ENCODE measurements at regions not wholly inside any gene's neighbourhood (a gene's known extent, or its start where the extent isn't known, plus 50 kb on each side); places are given as distances from the start of the nearest gene placed in this dataset.

DNA sequence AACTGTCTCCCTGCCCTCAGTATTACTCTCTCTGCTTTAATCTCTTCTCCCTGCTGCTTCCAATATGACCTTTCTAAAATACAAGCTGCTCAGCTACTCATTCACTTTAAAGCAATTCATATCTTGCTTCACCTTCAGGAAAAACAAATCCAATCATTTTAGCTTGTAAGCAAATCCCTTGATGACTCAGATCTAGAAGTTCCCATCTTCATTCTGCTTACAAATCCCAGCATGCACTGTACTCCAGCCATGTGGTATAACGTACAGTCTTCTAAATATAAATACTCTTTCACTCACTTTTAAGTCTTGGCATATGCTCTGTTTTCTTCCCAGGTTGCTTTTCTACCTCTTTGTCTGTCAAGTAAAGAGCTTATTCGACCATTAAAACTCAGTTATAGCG lies 1009.1 kb upstream of the SEMA6D start:
- H4K20me1 ChIP-seq (replicated peaks in 1 of 2; ENCODE audit: control insufficient read depth in 1 of 2, insufficient read depth in 2 of 2, low read length in 2 of 2): no peaks in the 10 kb centered on the region
- WGBS, 2 experiments (ENCODE audit: extremely low coverage in 1 of 2, insufficient coverage in 1 of 2, insufficient read length in 1 of 2, insufficient replicate concordance in 2 of 2, low coverage in 1 of 2, low lambda C conversion rate in 2 of 2, missing lambda C conversion rate in 1 of 2): 85% methylated on average over 3 of the region's 3 CpGs; no CpG with 5 or more reads in 1 of the 2 experiments
- H3K4me1 ChIP-seq (replicated peaks in 1 of 4; ENCODE audit: control insufficient read depth in 3 of 4, insufficient read depth in 4 of 4, low read length in 3 of 4): no peaks in the 10 kb centered on the region
- TF ChIP-seq TBP (IDR thresholded peaks at IDR 0.05; ENCODE audit: low read depth, low read length): no peak
- H3K79me2 ChIP-seq (ENCODE audit: control insufficient read depth in 1 of 2, insufficient read depth in 2 of 2, low read length in 2 of 2): no peaks in the 10 kb centered on the region
- no peak overlapping the region for H2BK12ac ChIP-seq (ENCODE audit: low read depth, low read length)
- H2BK15ac ChIP-seq (ENCODE audit: low read length): no peak overlapping the region
- no peak overlapping the region for H2BK20ac ChIP-seq (ENCODE audit: low read length)
- no peaks in the 10 kb centered on the region for H3K36me3 ChIP-seq (ENCODE audit: control insufficient read depth in 2 of 4, insufficient read depth in 4 of 4, low read length in 3 of 4)
- H3K9ac ChIP-seq (replicated peaks in 1 of 4; ENCODE audit: extremely low read depth in 1 of 4, low read depth in 3 of 4, low read length in 3 of 4): no peak overlapping the region
- H3K23ac ChIP-seq (ENCODE audit: insufficient read length): no peak overlapping the region
- no peak overlapping the region for H3K4me3 ChIP-seq (ENCODE audit: extremely low read depth in 1 of 4, insufficient read depth in 2 of 4, low read depth in 3 of 4, low read length in 4 of 4)
- H3K56ac ChIP-seq (replicated peaks; ENCODE audit: insufficient read length, low read depth, low read length): no peak overlapping the region
- H3K4ac ChIP-seq (replicated peaks; ENCODE audit: insufficient read length, low read depth, low read length): no peak overlapping the region
- H3K27ac ChIP-seq (ENCODE audit: low read depth, low read length): no peak overlapping the region
- CTCF ChIA-PET (ENCODE audit: partially characterized antibody): interaction anchor here (1.6 kb wide), 1 partner anchor 28 kb away, joined by 3 read pairs; no protein-coding TSS in a partner anchor
- no peak overlapping the region for H2AK5ac ChIP-seq (ENCODE audit: low read depth, low read length)
- no peak overlapping the region for H3K18ac ChIP-seq (ENCODE audit: extremely low read depth, low read length)
- H3K14ac ChIP-seq (ENCODE audit: insufficient read length): no peak overlapping the region
- H3K27me3 ChIP-seq (replicated peaks in 1 of 4; ENCODE audit: control insufficient read depth in 3 of 4, extremely low read depth in 1 of 4, insufficient read depth in 3 of 4, low read length in 3 of 4): no peaks in the 10 kb centered on the region
- H3K23me2 ChIP-seq (ENCODE audit: low read depth, low read length): no peaks in the 10 kb centered on the region
- DNase-seq (ENCODE audit: low read depth in 1 of 2, low spot score in 2 of 2) (no peak), FAIRE-seq (no peak)
- H3K4me2 ChIP-seq (ENCODE audit: insufficient read depth in 1 of 2, low read depth in 2 of 2, low read length in 2 of 2): no peak overlapping the region
- no peaks in the 10 kb centered on the region for H3K9me3 ChIP-seq (ENCODE audit: insufficient read depth in 2 of 2, low read depth in 1 of 2, low read length in 1 of 2)
- H4K5ac ChIP-seq (ENCODE audit: insufficient read length, low read depth, low read length): no peak overlapping the region
- H2BK120ac ChIP-seq (replicated peaks; ENCODE audit: low read depth, low read length): no peak overlapping the region
- H2BK5ac ChIP-seq (ENCODE audit: low read depth, low read length): no peak overlapping the region
- no peaks in the 10 kb centered on the region for H3K79me1 ChIP-seq (ENCODE audit: low read depth, low read length)
- no peak overlapping the region for H4K91ac ChIP-seq (replicated peaks; ENCODE audit: insufficient read length, low read length)
- no peak overlapping the region for H2AFZ ChIP-seq (ENCODE audit: low read length)
- POLR2A ChIA-PET (ENCODE audit: partially characterized antibody): no interaction called here
- H4K8ac ChIP-seq (ENCODE audit: extremely low read depth, insufficient read depth, low read length): no peak overlapping the region

All from H1 (cell line).